HuH-7.5 (cell line): ENCODE measurements at regions not wholly inside any gene's neighbourhood (a gene's known extent, or its start where the extent isn't known, plus 50 kb on each side); places are given as distances from the start of the nearest gene placed in this dataset.

Source experiments
- DNase-seq: peaks from one replicate; pipeline ENCODE4 v3.0.0; 2011; ENCODE audit warnings: low spot score

DNA sequence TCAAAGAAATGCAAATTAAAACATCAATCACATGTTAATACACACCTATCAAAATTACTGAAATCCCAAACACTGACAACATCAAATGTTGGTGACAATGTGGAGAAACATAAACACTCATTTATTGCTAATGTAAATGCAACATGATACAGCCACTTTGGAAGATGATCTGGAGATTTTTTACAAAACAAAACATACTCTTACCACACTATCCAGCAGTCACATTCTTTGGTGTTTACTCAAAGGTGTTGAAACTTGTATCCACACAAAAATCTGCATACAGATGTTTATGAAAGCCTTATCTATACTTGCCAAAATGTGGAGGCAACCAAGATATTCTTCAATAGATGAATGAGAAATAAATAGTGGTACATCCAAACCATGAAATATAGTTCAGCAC, 1219.5 kb upstream of the PCDH20 start:
- no peak for DNase-seq

DNA sequence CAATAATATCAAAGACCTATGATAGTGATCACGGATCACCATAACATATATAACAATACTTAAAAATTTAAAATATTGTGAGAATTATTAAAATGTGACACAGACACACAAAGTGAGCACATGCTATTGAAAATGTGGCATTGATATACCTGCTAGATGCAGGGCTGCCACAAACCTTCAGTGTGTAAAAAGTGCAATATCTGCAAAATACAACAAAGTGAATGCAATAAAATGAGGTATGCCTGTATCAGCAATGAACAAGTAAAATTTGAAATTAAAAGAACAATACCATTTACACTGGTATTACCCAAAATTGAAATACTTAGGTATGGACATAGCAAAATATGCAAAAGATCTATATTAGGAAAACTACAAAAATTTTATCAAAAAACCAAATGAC, 1217.8 kb upstream of the PCDH20 start:
- DNase-seq: no peak

DNA sequence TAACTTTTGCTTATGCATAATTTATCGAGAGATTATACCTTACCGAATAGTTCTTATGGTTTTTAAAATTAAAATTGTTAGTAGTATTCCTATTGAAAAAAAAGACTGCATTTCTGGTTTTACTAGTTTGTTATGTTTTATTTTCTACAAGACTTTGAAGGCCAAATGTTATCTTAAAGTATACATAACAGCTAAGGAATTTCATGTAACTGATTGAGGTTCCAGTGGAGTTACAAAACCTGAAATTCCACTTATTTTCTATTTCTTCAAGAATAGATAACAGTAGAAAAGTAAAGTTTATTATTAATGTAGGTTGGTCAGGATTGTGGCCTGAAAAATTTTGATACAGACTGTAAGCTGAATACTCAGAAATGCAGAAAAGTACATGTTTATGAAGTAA, 1216.0 kb upstream of the PCDH20 start:
- DNase-seq: no peak

DNA sequence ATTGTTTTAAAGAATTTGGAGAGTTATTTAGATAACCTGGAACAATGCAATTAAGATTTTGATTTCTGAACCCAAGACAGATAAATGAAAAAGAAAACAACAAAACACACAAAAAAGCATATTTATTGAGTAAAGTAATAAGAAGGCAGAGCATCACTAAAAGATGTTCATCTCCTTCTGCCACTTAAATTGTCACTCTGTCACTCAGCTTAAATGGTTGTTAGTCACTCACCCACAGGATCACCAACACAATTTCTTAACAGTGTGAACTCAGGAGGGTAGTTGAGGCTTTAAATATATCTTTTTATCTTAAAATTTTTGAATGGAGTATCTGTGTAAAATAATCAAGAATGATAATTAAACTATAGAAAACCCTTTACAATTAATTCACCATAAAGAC, 1215.5 kb upstream of the PCDH20 start:
- DNase-seq: no peak

DNA sequence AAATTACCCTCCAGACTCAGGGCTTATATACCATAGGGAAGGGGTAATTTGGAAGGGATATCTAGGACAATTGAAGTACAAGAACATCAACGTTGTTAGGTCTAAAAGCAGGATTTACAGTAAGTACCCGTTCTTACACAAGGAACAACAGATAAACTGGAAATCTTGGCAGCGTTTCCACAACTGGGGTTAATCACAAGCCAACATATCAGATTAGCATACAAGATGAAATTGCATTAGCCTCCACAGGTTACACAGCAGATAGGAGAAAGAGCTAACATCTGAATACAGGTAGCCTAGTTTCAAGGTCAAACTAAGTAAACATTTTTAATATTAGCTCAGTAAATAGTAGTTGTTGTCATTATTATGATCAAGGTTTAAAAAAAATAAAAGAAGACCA, 1214.0 kb upstream of the PCDH20 start:
- peak; percentile 19 for DNase-seq

DNA sequence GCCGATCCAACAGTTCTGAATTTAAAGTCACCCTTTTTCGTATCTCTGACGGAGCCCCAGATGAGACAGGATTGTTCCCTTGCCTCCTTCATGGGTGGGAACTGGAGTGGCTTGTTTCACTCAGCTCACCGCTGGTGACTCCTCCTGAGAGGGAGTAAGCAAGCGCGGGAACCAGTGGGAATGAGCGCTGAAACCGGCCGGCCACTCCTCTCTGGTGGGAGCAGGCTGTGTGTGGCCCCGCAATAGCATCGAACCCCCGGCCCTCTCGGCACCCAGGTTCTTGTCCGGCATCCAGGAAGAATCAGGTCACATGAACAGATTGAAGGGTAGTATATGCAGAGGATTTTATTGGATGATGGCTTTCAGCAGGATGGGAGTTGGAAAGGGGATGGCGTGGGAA, 1211.6 kb upstream of the PCDH20 start:
- DNase-seq: no peak

DNA sequence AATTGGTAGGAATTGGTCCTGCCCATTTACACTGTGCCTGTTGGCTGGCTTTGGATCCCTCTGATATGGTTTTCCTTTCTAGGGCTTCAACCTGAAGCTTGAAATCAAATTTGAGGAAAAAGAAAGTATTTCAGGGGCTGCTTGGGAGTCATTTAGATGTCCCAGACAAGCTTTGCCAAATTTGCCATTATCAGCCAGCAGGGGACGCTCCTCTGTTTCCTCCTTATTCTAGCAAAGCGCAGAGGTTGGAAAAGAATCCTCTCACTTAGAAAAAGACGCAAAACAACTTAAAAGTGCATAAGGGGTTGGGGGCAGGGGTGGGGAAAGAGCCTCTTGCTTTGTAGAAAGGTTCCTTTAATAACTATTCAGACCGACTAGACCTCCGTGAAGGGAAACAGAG, 1211.1 kb upstream of the PCDH20 start:
- DNase-seq: no peak

DNA sequence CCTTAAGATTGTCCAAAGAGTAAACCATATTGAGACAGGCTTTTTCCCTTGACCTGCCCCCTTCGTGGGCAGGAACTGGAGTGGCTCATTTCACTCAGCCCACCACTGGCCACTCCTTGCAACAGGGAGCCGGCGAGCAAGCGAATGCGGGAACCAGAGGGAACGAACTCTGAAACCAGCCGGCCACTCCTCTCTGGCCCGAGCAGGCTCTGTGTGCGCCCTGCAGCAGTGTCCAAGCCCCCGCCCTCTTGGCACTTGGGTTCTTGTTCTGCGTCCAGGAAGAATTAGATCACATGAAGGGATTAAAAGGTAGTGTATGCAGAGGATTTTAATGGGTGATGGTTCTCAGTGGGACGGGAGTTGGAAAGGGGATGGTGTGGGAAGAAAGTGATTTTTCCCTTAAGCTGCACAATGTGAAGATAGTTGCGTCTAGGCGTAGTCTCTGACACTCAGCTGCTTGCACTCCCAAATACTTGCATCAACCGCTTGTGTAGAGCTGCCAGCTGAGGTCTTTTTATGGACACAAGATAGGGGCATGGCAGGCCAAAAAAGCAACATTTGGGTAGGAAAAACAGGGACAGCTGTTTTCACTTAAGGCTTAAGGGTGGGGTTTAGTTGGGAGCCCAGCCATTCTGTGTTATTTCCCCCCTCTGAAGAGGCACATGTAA, 1209.7 kb upstream of the PCDH20 start:
- DNase-seq: no peak

DNA sequence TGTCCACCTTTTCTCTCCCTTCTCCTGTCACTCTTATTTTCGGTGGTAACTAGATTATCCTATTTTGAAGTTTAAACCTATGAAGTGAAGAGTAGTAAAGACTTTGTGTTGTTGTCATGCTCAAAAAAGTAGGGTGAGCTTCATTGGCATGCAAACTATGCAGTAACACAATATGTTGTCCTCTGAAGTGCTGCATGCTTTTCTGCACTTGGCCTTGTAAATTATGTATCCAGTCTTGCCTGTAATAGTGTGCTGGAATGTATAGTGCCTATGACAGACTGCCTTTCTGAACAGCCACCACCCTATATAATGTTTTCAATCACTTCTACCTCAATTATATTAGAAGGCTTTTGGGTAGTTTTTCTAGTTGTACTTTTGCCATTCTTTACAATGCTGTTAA, 1198.2 kb upstream of the PCDH20 start:
- no peak for DNase-seq

DNA sequence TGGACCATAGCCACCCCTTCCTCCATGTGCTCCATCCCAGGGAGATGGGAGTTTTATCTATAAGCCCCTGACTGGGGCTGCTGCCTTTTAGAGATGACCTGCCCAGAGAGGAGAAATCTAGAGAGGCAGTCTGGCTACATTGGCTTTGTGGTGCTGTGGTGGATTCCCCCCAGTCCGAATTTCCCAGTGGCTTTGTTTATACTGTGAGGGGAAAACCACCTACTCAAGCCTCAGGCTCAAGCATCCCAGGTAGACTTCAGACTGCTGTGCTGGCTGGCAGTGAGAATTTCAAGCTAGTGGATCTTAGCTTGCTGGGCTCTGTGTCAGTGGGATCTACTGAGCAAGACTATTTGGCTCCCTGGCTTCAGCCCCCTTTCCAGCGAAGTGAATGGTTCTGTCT, 1195.7 kb upstream of the PCDH20 start:
- no peak for DNase-seq

DNA sequence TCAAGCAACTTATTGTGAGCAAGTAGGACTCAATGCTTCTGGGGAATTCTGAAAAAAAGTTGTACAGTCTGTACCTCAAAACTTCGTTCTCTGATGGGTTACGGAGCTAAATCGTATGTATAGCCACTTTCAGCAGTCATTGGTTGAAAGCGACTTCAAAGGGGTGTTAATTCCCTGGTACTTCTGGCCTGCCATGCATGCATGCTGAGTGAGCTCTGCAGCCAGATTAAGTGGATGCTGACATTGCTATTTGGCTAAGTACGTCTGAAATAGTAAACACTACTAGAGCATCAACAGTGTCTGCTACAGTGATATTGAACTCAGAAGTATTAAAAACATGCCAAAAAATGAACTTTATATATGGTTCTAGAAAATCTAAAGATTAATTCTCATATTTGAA, 1183.1 kb upstream of the PCDH20 start:
- no peak for DNase-seq

DNA sequence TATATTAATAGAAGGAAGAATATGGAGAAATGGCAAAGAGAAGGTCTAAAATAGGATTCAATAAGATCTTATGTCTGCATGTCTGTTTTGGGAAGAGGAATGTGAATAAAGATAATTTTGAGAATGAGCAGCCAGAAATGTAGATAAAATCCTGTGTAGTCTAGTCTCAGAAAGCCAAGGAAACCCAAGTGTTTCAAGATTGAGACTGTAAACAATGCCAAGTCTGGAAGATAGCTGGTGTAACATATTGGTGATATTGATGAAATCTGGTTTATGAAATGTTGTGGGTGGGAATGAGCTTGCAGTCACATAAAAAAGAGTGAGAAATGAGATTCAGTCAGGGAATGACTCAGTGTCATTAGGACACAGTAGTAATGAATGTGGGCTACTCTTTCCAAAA, 1180.3 kb upstream of the PCDH20 start:
- no peak for DNase-seq

DNA sequence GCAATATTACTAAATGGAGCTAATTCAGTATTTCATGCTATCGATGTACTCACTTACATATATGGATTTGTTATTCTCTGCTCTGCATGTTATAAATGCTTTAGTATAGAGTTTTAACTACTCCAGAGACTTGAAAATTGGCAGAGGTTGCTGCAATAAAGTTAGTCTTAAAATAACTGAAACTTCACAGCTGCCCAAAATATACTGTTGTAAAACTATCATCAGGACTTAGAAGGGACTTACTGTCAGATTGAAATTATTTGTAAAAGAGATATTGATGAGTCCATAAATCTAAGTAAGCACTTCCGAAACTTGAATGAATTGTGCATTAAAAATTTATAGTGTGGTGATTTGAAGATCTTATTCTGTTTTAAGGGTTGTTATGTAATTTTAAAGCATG, 1178.2 kb upstream of the PCDH20 start:
- DNase-seq: no peak

DNA sequence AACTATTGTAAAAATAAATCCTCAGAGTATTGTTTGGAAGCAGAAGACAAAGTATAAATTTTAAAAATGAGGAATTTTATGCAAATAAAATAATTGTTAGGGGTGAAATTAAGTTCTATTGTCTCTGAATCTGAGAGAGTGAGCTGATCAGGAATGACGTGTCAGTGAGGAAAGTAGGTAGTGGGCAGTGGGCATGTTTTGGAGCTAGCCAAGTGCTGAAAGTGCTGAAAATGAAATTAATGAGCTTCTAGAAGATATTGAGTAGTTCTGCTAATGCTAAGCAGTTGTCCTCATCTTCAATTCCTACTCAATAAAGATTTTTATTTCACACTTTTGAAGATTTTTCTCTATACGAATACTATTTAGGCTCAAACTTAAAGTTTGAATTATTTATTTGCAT, 1167.8 kb upstream of the PCDH20 start:
- DNase-seq: no peak

DNA sequence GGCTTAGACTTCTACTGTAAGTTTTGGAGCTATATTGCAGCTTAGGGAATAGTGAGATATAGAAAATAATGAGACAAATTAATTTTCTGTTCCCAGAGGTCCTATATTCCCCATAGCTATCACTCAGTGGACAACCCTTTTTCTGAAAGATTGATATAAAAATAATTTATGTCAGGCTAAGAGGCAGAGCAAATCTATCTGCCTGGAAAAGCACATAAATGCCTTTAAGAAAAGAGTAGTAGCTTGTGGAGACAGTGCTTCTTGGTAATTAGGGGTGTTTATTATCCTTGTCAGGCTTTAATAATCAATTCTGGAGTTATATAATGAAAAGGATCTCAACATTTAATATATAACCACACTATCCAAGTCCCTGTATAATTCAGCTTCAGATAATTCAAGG, 1162.8 kb upstream of the PCDH20 start:
- no peak for DNase-seq

DNA sequence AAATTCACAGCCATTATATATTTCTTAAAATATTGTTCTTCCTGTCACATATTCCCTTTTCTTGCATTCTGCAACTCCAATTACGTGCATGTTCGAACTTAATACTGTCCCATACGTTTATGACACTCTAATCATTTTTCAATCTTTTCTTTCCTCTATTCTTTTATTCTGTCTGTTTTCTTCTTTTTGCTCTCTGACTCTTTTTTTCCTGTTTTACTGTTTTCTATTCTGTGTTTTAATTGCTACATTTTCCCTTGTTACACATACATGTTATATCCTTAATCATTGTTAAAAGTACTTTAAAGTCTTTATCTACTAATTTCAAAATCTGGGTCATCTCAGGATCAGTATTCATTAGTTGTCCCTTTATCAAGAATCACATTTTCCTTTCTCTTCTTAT, 1149.1 kb upstream of the PCDH20 start:
- DNase-seq: no peak

DNA sequence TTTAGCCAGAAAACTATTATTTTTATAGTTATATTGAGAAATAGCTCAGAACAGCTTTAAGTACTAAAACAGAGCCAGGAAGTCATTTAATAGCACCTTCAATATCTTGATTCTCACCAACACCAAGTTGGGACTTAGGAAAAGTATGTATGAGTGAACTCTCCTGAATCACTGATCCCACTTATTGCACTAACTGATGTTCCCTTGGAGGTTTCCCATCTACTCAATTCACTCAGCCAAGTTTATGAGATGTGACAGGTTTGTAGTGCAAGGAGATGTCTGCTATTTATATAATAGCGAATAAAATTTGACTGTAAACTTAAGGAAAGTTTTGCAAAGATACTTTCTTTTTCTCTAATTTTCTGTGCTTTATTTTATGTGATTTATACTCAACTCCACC, 1147.6 kb upstream of the PCDH20 start:
- DNase-seq: no peak

DNA sequence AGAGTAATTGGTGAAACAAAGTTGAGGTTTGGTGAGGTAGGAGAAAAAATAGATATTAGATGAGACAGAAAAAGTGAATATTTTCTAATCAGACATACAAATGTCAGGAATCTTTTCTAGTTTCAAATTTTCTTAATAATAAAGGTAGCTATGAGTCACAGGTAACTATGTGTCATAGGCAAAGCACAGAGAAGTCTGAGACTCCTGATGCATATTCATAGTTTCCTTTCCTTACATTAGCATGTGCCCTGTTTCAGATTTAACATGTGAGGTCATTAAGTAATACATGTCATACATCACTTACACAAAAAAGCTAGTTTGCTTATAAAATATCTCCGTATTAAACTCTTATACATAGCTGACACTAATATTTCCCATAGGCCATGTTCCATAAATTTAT, 1141.3 kb upstream of the PCDH20 start:
- no peak for DNase-seq

DNA sequence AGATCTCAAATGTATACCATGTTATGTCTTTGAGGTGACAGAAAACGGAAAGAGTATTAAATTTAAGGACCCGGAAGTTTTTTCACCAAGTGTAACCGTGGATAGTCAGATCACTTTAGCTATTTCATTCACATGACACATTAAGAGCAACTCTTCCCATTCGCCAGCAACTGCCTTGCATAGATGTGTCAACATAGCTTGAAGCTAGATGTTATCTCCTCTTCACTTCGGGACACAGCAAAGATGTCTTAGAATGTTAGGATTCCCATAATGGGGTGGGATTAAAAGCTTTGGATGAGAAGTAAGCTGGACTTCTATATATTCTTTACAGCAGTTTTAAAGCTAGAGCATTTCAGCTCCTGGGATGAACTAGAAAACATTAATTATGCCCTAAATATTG, 1135.9 kb upstream of the PCDH20 start:
- no peak for DNase-seq

DNA sequence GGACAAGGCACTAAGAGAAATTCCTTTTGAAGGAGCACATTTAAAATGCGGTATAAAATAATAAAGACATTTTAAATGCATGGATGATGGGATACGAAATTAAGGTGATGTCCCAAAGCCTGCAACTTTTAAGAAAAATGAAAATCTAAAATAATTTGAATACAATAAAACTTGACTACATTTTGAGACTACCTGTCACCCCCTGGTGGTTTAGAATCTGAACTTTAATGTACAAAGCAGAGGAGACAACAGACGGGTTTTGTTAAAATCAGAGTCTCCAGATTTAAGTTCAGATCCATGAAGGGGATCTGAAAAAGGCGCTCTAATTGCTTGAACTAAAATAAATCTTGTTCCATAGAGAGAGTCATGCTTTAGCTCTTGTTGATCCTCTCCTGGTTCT, 1129.3 kb upstream of the PCDH20 start:
- DNase-seq: no peak

DNA sequence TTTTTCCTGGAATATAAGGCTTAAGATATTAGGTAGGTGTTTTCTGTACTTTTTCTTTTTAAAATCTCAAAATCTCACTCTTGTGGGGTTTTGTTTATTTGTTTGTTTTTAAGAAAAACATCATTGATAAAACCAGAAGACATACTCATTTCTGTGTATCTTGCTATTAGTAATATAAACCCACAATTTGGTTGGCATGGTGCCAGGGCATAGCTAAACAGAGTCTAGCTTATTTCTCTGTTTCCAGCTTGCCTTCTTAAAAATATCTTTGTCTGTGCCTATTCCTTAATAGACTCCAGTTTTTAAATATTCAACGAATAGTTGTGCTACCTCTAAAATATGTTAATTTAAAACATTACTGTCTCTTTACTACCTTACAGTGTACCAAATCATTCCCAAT, 1121.9 kb upstream of the PCDH20 start:
- no peak for DNase-seq

DNA sequence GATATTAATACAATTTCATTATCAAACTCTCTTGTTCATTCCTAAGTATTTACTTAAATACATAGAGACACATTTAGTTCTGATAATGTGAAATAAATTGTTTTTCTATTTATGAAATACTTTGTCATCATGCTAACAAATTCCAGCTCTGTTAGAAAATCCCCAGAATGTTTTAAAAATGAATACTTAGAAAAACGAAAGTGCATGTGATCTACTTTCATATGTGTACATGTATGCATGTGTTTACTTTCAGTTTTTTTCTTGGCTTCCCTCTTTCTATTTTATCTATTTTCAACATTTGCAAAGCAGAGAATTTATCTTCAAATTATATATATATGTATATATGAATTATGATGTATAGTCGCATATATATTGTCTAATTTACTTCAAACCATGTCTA, 1110.0 kb upstream of the PCDH20 start:
- no peak for DNase-seq

DNA sequence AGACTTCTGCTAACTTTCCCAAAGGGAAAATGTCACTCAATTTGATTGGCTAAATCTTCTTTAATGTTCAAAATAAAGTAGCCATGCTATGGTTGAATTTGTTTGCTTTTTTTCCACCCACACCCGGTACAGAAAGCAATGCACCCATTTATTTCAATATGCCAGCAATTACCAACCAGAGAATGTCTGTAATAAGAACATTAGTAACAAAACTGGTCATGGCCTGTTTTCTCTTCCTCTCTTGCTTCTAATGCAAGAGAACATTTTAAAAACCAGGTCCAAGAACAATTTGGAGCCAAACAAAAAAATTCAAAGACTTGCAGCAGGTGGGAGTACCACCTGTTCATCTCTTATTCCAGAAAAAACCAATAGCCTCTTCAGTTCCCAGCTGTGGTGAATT, 1108.8 kb upstream of the PCDH20 start:
- DNase-seq: no peak

DNA sequence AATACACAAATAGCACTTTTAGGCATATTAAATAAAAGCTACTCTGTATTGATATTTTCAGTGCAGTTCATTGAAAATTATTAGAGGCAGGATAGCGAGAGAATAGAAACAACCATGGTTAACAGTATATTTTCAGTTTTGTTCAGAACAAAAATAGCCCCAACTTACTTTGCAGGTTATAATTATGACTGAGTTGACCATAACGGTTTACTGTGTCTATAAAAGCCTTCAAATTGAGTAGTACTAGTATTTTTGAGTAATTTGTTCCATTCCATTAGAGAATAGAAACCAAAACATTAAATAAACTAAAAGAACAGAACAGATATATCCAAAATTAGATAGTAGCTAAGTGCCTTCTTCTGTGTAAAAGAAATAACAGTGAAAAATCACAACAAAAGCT, 1108.4 kb upstream of the PCDH20 start:
- DNase-seq: no peak
